ENCODE measurements at regions not wholly inside any gene's neighbourhood (a gene's known extent, or its start where the extent isn't known, plus 50 kb on each side); places are given as distances from the start of the nearest gene placed in this dataset.

GRCh38 chr6:130526466-130526865, 160.6 kb downstream of the TMEM200A start:
- Histone ChIP-seq H3K27ac (no peak overlapping the region), H3K27me3 (no peaks in the 10 kb centered on the region), H3K4me1 (no peaks in the 10 kb centered on the region), H3K4me3 (no peak overlapping the region), H3K36me3 (no peaks in the 10 kb centered on the region), H3K9me3 (no peaks in the 10 kb centered on the region)
- TF ChIP-seq, protein P1, sequence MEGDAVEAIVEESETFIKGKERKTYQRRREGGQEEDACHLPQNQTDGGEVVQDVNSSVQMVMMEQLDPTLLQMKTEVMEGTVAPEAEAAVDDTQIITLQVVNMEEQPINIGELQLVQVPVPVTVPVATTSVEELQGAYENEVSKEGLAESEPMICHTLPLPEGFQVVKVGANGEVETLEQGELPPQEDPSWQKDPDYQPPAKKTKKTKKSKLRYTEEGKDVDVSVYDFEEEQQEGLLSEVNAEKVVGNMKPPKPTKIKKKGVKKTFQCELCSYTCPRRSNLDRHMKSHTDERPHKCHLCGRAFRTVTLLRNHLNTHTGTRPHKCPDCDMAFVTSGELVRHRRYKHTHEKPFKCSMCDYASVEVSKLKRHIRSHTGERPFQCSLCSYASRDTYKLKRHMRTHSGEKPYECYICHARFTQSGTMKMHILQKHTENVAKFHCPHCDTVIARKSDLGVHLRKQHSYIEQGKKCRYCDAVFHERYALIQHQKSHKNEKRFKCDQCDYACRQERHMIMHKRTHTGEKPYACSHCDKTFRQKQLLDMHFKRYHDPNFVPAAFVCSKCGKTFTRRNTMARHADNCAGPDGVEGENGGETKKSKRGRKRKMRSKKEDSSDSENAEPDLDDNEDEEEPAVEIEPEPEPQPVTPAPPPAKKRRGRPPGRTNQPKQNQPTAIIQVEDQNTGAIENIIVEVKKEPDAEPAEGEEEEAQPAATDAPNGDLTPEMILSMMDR (IDR thresholded peaks at IDR 0.05): no peak
- TF ChIP-seq POLR2AphosphoS5 (IDR thresholded peaks at IDR 0.05; ENCODE audit: insufficient read depth in 1 of 2, low read depth in 1 of 2) (no peak), POLR2A (IDR thresholded peaks at IDR 0.05) (no peak)
- intact Hi-C loops (cut with DNase I): no loop called here
- DNase-seq (ENCODE audit: extremely low spot score in 2 of 2): no peak

GRCh38 chr6:130527173-130527572, 161.4 kb downstream of the TMEM200A start:
- intact Hi-C loops (cut with DNase I): no loop called here
- H3K27ac ChIP-seq: no peak overlapping the region
- TF ChIP-seq POLR2A (IDR thresholded peaks at IDR 0.05) (no peak), POLR2AphosphoS5 (IDR thresholded peaks at IDR 0.05; ENCODE audit: insufficient read depth in 1 of 2, low read depth in 1 of 2) (no peak)
- TF ChIP-seq, protein P1 (IDR thresholded peaks at IDR 0.05): no peak
- H3K4me1 ChIP-seq: no peaks in the 10 kb centered on the region
- DNase-seq (ENCODE audit: extremely low spot score in 2 of 2): no peak
- H3K4me3 ChIP-seq: no peak overlapping the region
- no peaks in the 10 kb centered on the region for H3K36me3 ChIP-seq
- H3K27me3 ChIP-seq: no peaks in the 10 kb centered on the region
- no peaks in the 10 kb centered on the region for H3K9me3 ChIP-seq

- Histone ChIP-seq H3K27me3 (no peaks in the 10 kb centered on the region), H3K4me1 (no peaks in the 10 kb centered on the region), H3K4me3 (no peak overlapping the region), H3K36me3 (no peaks in the 10 kb centered on the region), H3K27ac (no peak overlapping the region), H3K9me3 (no peaks in the 10 kb centered on the region)
- intact Hi-C loops (cut with DNase I): no loop called here
- no peak for TF ChIP-seq POLR2AphosphoS5 (IDR thresholded peaks at IDR 0.05; ENCODE audit: insufficient read depth in 1 of 2, low read depth in 1 of 2)
- TF ChIP-seq, protein P1 (IDR thresholded peaks at IDR 0.05): no peak
- TF ChIP-seq POLR2A (IDR thresholded peaks at IDR 0.05): no peak
- no peak for DNase-seq (ENCODE audit: extremely low spot score in 2 of 2)
Observed at GRCh38 chr6:130529569-130530149, 163.8 kb downstream of the TMEM200A start.

GRCh38 chr6:130534627-130535026, 168.8 kb downstream of the TMEM200A start:
- Histone ChIP-seq H3K27ac (no peak overlapping the region), H3K36me3 (no peaks in the 10 kb centered on the region), H3K4me1 (no peaks in the 10 kb centered on the region), H3K9me3 (no peaks in the 10 kb centered on the region), H3K27me3 (no peaks in the 10 kb centered on the region), H3K4me3 (no peak overlapping the region)
- TF ChIP-seq POLR2A (IDR thresholded peaks at IDR 0.05) (no peak), POLR2AphosphoS5 (IDR thresholded peaks at IDR 0.05; ENCODE audit: insufficient read depth in 1 of 2, low read depth in 1 of 2) (no peak)
- no peak for DNase-seq (ENCODE audit: extremely low spot score in 2 of 2)
- intact Hi-C loops (cut with DNase I): no loop called here

DNA sequence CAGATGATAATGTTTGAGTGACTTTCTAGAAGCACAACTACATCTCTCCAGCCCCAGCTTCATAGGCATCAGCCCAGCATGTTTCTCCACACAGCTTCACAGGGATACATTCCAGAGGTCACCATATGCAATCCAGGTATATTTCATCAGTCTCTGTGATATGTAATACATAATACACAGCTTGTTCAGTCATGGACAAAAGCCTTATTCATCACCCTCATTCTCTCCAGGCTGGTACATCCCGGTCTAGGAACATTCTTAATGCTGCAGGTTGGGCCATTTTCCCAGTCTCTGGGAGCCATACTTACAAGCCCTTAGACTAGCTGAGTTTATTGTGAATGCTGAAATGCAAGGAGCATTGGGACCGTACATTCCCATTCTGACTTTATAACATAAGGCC, 169.4 kb downstream of the TMEM200A start:
- TF ChIP-seq, protein P1 (IDR thresholded peaks at IDR 0.05): no peak
- TF ChIP-seq POLR2A (IDR thresholded peaks at IDR 0.05): no peak
- TF ChIP-seq POLR2AphosphoS5 (IDR thresholded peaks at IDR 0.05; ENCODE audit: insufficient read depth in 1 of 2, low read depth in 1 of 2): no peak
- H3K36me3 ChIP-seq: no peaks in the 10 kb centered on the region
- no peak for DNase-seq (ENCODE audit: extremely low spot score in 2 of 2)
- no peak overlapping the region for H3K27ac ChIP-seq
- H3K4me3 ChIP-seq: no peak overlapping the region
- H3K4me1 ChIP-seq: no peaks in the 10 kb centered on the region
- intact Hi-C loops (cut with DNase I): no loop called here
- no peaks in the 10 kb centered on the region for H3K9me3 ChIP-seq
- no peaks in the 10 kb centered on the region for H3K27me3 ChIP-seq
